ENCODE measurements at regions not wholly inside any gene's neighbourhood (a gene's known extent, or its start where the extent isn't known, plus 50 kb on each side); places are given as distances from the start of the nearest gene placed in this dataset.
"Not testable (repeated sequence)": the region's sequence is repeated elsewhere in the genome, so short reads cannot be mapped to it uniquely, and the experiment has no call there.

- no peaks in the 10 kb centered on the region for H3K9me3 ChIP-seq (replicated peaks)
- H3K4me1 ChIP-seq (replicated peaks) = no peaks in the 10 kb centered on the region
- no peak overlapping the region for H3K4me3 ChIP-seq
- DNase-seq (ENCODE audit: low read depth in 1 of 2, low spot score in 2 of 2) = no peak
- H3K27ac ChIP-seq = no peak overlapping the region
- no peaks in the 10 kb centered on the region for H3K36me3 ChIP-seq
- H3K27me3 ChIP-seq (replicated peaks) = no peaks in the 10 kb centered on the region
These were observed 431.8 kb downstream of the PPARGC1A start for GRCh38 chr4:23458054-23458453.

GRCh38 chr4:23456864-23457263 lies 433.0 kb downstream of the PPARGC1A start:
- Histone ChIP-seq H3K27ac (no peak overlapping the region), H3K4me3 (no peak overlapping the region), H3K9me3 (replicated peaks) (no peaks in the 10 kb centered on the region), H3K27me3 (replicated peaks) (no peaks in the 10 kb centered on the region), H3K4me1 (replicated peaks) (no peaks in the 10 kb centered on the region), H3K36me3 (no peaks in the 10 kb centered on the region)
- DNase-seq (ENCODE audit: low read depth in 1 of 2, low spot score in 2 of 2) = no peak

DNA sequence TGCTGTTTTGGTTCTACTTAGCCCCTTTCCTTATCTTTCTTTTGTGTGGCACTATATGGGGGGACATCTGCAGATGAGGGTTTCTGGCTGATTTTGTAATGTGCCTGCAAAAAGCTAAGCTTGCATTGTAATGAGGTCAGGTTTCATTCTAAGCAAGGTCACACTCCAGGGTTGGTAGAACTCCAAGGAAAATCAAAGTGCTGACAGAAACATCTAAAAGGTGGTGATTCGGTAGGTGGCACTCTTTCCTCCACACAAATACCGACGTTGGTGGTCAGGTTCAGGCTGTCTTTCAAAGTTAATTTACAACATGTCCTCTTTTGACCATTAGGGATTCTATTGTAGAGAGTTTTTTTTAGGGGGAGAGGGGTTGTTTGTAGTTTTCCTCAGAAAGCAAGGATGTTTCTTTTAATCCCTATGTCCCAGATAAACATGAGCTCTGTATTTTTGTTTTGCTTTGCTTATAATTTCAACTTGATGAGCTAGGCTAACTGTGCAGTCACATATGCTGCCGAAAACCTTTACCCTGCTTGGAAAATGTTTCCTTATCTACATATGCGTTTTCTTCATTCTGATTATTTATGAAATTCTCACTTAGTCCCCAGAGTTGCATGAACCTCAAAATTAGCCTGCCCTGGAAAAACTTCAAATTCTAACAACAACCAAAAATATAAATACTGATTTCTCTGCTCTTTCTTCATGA lies 434.2 kb downstream of the PPARGC1A start:
- H3K4me3 ChIP-seq = no peak overlapping the region
- no peaks in the 10 kb centered on the region for H3K36me3 ChIP-seq
- H3K9me3 ChIP-seq (replicated peaks) = no peaks in the 10 kb centered on the region
- H3K4me1 ChIP-seq (replicated peaks) = no peaks in the 10 kb centered on the region
- no peaks in the 10 kb centered on the region for H3K27me3 ChIP-seq (replicated peaks)
- H3K27ac ChIP-seq = no peak overlapping the region
- DNase-seq (ENCODE audit: low read depth in 1 of 2, low spot score in 2 of 2) = no peak

DNA sequence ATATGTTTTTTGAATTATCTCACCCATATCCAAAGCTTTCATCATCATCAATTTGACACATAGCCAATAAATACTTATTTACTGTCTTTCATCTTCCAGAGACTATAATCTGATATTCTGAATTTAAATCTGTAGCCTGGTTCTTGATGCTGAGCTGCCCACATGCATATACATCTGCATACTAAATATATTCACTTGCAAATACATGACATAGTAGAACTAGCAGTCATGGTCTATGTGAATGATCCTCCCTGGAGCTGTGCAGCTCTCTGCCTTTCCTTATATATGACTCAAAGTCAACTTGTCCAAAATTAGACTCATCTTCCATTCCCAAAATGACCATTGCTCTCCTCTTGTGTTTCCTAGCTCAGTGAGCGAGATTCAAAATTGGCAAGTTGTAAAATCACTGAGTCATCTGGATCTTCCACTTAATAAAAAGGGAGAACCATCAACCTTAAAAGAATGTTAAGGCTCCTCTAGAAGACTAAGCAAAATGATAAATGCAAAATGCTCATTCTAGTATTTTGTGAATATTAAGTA lies 448.2 kb downstream of the PPARGC1A start:
- Histone ChIP-seq H3K4me1 (replicated peaks) (no peaks in the 10 kb centered on the region), H3K36me3 (no peaks in the 10 kb centered on the region), H3K27me3 (replicated peaks) (no peaks in the 10 kb centered on the region), H3K9me3 (replicated peaks) (no peaks in the 10 kb centered on the region), H3K27ac (no peak overlapping the region), H3K4me3 (no peak overlapping the region)
- DNase-seq (ENCODE audit: low read depth in 1 of 2, low spot score in 2 of 2) = no peak

- no peaks in the 10 kb centered on the region for H3K27me3 ChIP-seq (replicated peaks)
- H3K36me3 ChIP-seq = no peaks in the 10 kb centered on the region
- H3K9me3 ChIP-seq (replicated peaks) = no peaks in the 10 kb centered on the region
- H3K27ac ChIP-seq = no peak overlapping the region
- no peaks in the 10 kb centered on the region for H3K4me1 ChIP-seq (replicated peaks)
- DNase-seq (ENCODE audit: low read depth in 1 of 2, low spot score in 2 of 2) = no peak
- no peak overlapping the region for H3K4me3 ChIP-seq
These were observed 451.1 kb downstream of the PPARGC1A start for GRCh38 chr4:23438764-23439163.

GRCh38 chr4:23429497-23429896 lies 460.4 kb downstream of the PPARGC1A start:
- Histone ChIP-seq H3K4me3 (no peak overlapping the region), H3K4me1 (replicated peaks) (no peaks in the 10 kb centered on the region), H3K27me3 (replicated peaks) (no peaks in the 10 kb centered on the region), H3K27ac (no peak overlapping the region), H3K9me3 (replicated peaks) (no peaks in the 10 kb centered on the region), H3K36me3 (no peaks in the 10 kb centered on the region)
- no peak for DNase-seq (ENCODE audit: low read depth in 1 of 2, low spot score in 2 of 2)

DNA sequence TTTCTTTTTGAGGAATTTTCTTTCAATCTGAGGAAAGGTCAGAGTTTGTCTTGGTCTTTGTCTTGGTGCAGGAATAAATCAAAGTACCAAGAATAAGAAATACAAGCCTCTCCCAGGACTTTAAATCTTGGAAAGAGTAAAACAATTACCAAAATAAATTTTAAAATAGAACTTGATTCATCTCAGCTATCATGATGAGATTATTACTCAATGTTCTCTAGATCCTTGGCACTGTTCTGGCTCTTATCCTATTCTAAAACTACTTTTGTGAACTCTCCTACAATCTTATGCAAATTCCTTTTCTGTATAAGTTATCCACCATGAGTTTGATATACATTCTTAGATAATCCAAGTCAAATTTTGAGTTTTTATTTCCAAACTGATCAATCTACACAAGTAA lies 464.3 kb downstream of the PPARGC1A start:
- DNase-seq (ENCODE audit: low read depth in 1 of 2, low spot score in 2 of 2) = no peak
- Histone ChIP-seq H3K27me3 (replicated peaks) (no peaks in the 10 kb centered on the region), H3K4me1 (replicated peaks) (no peaks in the 10 kb centered on the region), H3K27ac (no peak overlapping the region), H3K36me3 (no peaks in the 10 kb centered on the region), H3K4me3 (no peak overlapping the region), H3K9me3 (replicated peaks) (no peaks in the 10 kb centered on the region)

GRCh38 chr4:23423540-23423939 lies 466.3 kb downstream of the PPARGC1A start:
- no peak for DNase-seq (ENCODE audit: low read depth in 1 of 2, low spot score in 2 of 2)

GRCh38 chr4:23422878-23423277 lies 467.0 kb downstream of the PPARGC1A start:
- H3K9me3 ChIP-seq (replicated peaks) = no peaks in the 10 kb centered on the region
- H3K4me1 ChIP-seq (replicated peaks) = no peaks in the 10 kb centered on the region
- H3K27ac ChIP-seq = no peak overlapping the region
- H3K27me3 ChIP-seq (replicated peaks) = no peaks in the 10 kb centered on the region
- no peaks in the 10 kb centered on the region for H3K36me3 ChIP-seq
- no peak for DNase-seq (ENCODE audit: low read depth in 1 of 2, low spot score in 2 of 2)
- no peak overlapping the region for H3K4me3 ChIP-seq

More at GRCh38 chr4:23423540-23423939, 466.3 kb downstream of the PPARGC1A start:
- Histone ChIP-seq H3K9me3 (replicated peaks) (no peaks in the 10 kb centered on the region), H3K27ac (no peak overlapping the region), H3K4me1 (replicated peaks) (no peaks in the 10 kb centered on the region), H3K36me3 (no peaks in the 10 kb centered on the region), H3K27me3 (replicated peaks) (no peaks in the 10 kb centered on the region), H3K4me3 (no peak overlapping the region)

- no peak overlapping the region for H3K27ac ChIP-seq
- no peaks in the 10 kb centered on the region for H3K9me3 ChIP-seq (replicated peaks)
- no peaks in the 10 kb centered on the region for H3K27me3 ChIP-seq (replicated peaks)
- no peak overlapping the region for H3K4me3 ChIP-seq
- no peaks in the 10 kb centered on the region for H3K4me1 ChIP-seq (replicated peaks)
- DNase-seq (ENCODE audit: low read depth in 1 of 2, low spot score in 2 of 2) = no peak
- H3K36me3 ChIP-seq = no peaks in the 10 kb centered on the region
These were observed 476.2 kb downstream of the PPARGC1A start for GRCh38 chr4:23413631-23414030.

GRCh38 chr4:23412701-23413100 lies 477.1 kb downstream of the PPARGC1A start:
- H3K36me3 ChIP-seq = no peaks in the 10 kb centered on the region
- H3K4me3 ChIP-seq = no peak overlapping the region
- no peak overlapping the region for H3K27ac ChIP-seq
- no peaks in the 10 kb centered on the region for H3K4me1 ChIP-seq (replicated peaks)
- no peak for DNase-seq (ENCODE audit: low read depth in 1 of 2, low spot score in 2 of 2)
- no peaks in the 10 kb centered on the region for H3K9me3 ChIP-seq (replicated peaks)
- H3K27me3 ChIP-seq (replicated peaks) = no peaks in the 10 kb centered on the region

- not testable (repeated sequence) for H3K4me1 ChIP-seq (replicated peaks); H3K27me3 ChIP-seq (replicated peaks); H3K4me3 ChIP-seq; H3K27ac ChIP-seq; DNase-seq (ENCODE audit: low read depth in 1 of 2, low spot score in 2 of 2); H3K9me3 ChIP-seq (replicated peaks); H3K36me3 ChIP-seq
These were observed 480.9 kb downstream of the PPARGC1A start for GRCh38 chr4:23408913-23409312.

DNA sequence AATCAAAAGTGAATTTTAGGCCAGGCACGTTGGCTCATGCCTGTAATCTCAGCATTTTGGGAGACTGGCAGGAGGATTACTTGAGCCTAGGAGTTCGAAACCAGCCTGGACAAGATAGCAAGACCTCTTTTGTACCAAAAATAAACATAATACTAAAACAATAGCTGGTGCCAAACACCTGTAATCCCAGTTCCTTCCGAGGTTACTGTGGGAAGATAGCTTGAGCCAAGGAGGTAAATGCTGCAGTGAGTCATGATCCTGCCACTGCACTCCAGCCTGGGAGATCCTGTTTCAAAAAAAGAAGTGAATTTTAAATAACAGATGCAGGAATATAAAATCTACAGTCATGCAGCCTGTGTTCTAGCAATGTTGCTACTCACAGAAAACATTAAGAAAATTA lies 488.3 kb downstream of the PPARGC1A start:
- Histone ChIP-seq H3K36me3 (no peaks in the 10 kb centered on the region), H3K4me1 (replicated peaks) (no peaks in the 10 kb centered on the region), H3K9me3 (replicated peaks) (no peaks in the 10 kb centered on the region), H3K27ac (no peak overlapping the region), H3K4me3 (no peak overlapping the region), H3K27me3 (replicated peaks) (no peaks in the 10 kb centered on the region)
- no peak for DNase-seq (ENCODE audit: low read depth in 1 of 2, low spot score in 2 of 2)

- Histone ChIP-seq H3K27me3 (replicated peaks) (no peaks in the 10 kb centered on the region), H3K36me3 (no peaks in the 10 kb centered on the region), H3K4me3 (no peak overlapping the region), H3K27ac (no peak overlapping the region), H3K9me3 (replicated peaks) (no peaks in the 10 kb centered on the region), H3K4me1 (replicated peaks) (no peaks in the 10 kb centered on the region)
- DNase-seq (ENCODE audit: low read depth in 1 of 2, low spot score in 2 of 2) = no peak
These were observed 496.9 kb downstream of the PPARGC1A start for GRCh38 chr4:23392860-23393458.

Data from SJSA1 (cell line).